Thymus (tissue), 11 donors: ENCODE measurements at regions not wholly inside any gene's neighbourhood (a gene's known extent, or its start where the extent isn't known, plus 50 kb on each side); places are given as distances from the start of the nearest gene placed in this dataset.

Experiments used
- DNase-seq, 9 donors: peaks; one replicate each; pipeline ENCODE4 v3.0.0-alpha.2; 2013; ENCODE audit warnings: low spot score in 9 of 9, low read depth in 6 of 9, missing footprints in 1 of 9
- H3K27ac ChIP-seq, 2 donors: one replicate each; pipeline ENCODE4 v1.5.1; 2013; ENCODE audit warnings: control low read depth in 1 of 2, low read depth in 1 of 2, low read length in 1 of 2, mild to moderate bottlenecking in 1 of 2, moderate library complexity in 1 of 2
- H3K27me3 ChIP-seq, 2 donors: one replicate each; pipeline ENCODE4 v1.5.1; 2013; ENCODE audit warnings: low read length in 1 of 2; ENCODE audit not compliant: control insufficient read depth in 2 of 2, insufficient read depth in 1 of 2
- H3K36me3 ChIP-seq, 2 donors: one replicate each; pipeline ENCODE4 v1.5.1; 2013; ENCODE audit warnings: low read length in 1 of 2, mild to moderate bottlenecking in 1 of 2, moderate library complexity in 1 of 2; ENCODE audit not compliant: control insufficient read depth in 2 of 2, insufficient read depth in 2 of 2
- H3K4me1 ChIP-seq, 2 donors: one replicate each; pipeline ENCODE4 v1.5.1; 2013; ENCODE audit warnings: low read length in 2 of 2; ENCODE audit not compliant: control insufficient read depth in 2 of 2, insufficient read depth in 2 of 2
- H3K4me3 ChIP-seq, 2 donors: one replicate each; pipeline ENCODE4 v1.5.1; 2013; ENCODE audit warnings: low read length in 2 of 2, control low read depth in 1 of 2, mild to moderate bottlenecking in 1 of 2
- H3K9me3 ChIP-seq, 2 donors: one replicate each; pipeline ENCODE4 v1.5.1; 2013; ENCODE audit warnings: low read length in 1 of 2, mild to moderate bottlenecking in 1 of 2; ENCODE audit not compliant: control insufficient read depth in 2 of 2, insufficient read depth in 1 of 2
- WGBS: extraction: QIAGEN DNeasy Blood & Tissue Kit; methylation state at CpG from one replicate; pipeline ENCODE4 v1.1.7; 2013; 5-methylcytosine and 5-hydroxymethylcytosine counted together
- donor health status: healthy.

GRCh38 chr1:103248417-103249102 is 140.2 kb upstream of the COL11A1 start:
- Histone ChIP-seq H3K9me3 (no peaks in the 10 kb centered on the region), H3K27ac (no peak overlapping the region)
- 92% methylated on average over 8 of the region's 8 CpGs for WGBS

GRCh38 chr1:103247517-103247916 is 139.2 kb upstream of the COL11A1 start:
- Histone ChIP-seq H3K27ac (no peak overlapping the region), H3K36me3 (no peaks in the 10 kb centered on the region)
- 43% methylated on average over 2 of the region's 2 CpGs for WGBS

More at GRCh38 chr1:103248417-103249102, 140.2 kb upstream of the COL11A1 start:
- Histone ChIP-seq H3K4me3 (no peak overlapping the region), H3K36me3 (no peaks in the 10 kb centered on the region), H3K4me1 (no peaks in the 10 kb centered on the region), H3K27me3 (no peaks in the 10 kb centered on the region)
- no peak for DNase-seq

GRCh38 chr1:103243481-103243880 is 135.2 kb upstream of the COL11A1 start:
- WGBS = 89% methylated on average over 1 of the region's 1 CpG
- no peaks in the 10 kb centered on the region for H3K9me3 ChIP-seq
- H3K4me1 ChIP-seq = no peaks in the 10 kb centered on the region

More at GRCh38 chr1:103247517-103247916, 139.2 kb upstream of the COL11A1 start:
- no peaks in the 10 kb centered on the region for H3K9me3 ChIP-seq
- no peak for DNase-seq
- H3K4me1 ChIP-seq = no peaks in the 10 kb centered on the region
- no peaks in the 10 kb centered on the region for H3K27me3 ChIP-seq
- no peak overlapping the region for H3K4me3 ChIP-seq

GRCh38 chr1:103239034-103239433 is 130.7 kb upstream of the COL11A1 start:
- no peaks in the 10 kb centered on the region for H3K27me3 ChIP-seq
- H3K36me3 ChIP-seq = no peaks in the 10 kb centered on the region
- H3K4me1 ChIP-seq = no peaks in the 10 kb centered on the region
- no peak overlapping the region for H3K27ac ChIP-seq
- no peaks in the 10 kb centered on the region for H3K9me3 ChIP-seq
- no peak for DNase-seq
- no peak overlapping the region for H3K4me3 ChIP-seq

More at GRCh38 chr1:103243481-103243880, 135.2 kb upstream of the COL11A1 start:
- Histone ChIP-seq H3K4me3 (no peak overlapping the region), H3K27ac (no peak overlapping the region), H3K27me3 (no peaks in the 10 kb centered on the region), H3K36me3 (no peaks in the 10 kb centered on the region)
- DNase-seq = no peak

- no peaks in the 10 kb centered on the region for H3K27me3 ChIP-seq
- no peaks in the 10 kb centered on the region for H3K36me3 ChIP-seq
- WGBS = 86% methylated on average over 4 of the region's 4 CpGs
- H3K27ac ChIP-seq = no peak overlapping the region
- DNase-seq = no peak
- no peaks in the 10 kb centered on the region for H3K9me3 ChIP-seq
- H3K4me1 ChIP-seq = no peaks in the 10 kb centered on the region
- no peak overlapping the region for H3K4me3 ChIP-seq
These were observed 121.7 kb upstream of the COL11A1 start for GRCh38 chr1:103230061-103230460.

- no peaks in the 10 kb centered on the region for H3K27me3 ChIP-seq
- no peaks in the 10 kb centered on the region for H3K4me1 ChIP-seq
- H3K4me3 ChIP-seq = no peak overlapping the region
- no peaks in the 10 kb centered on the region for H3K9me3 ChIP-seq
- 74% methylated on average over 1 of the region's 1 CpG for WGBS
- H3K27ac ChIP-seq = no peak overlapping the region
- no peak for DNase-seq
- no peaks in the 10 kb centered on the region for H3K36me3 ChIP-seq
These were observed 112.3 kb upstream of the COL11A1 start for GRCh38 chr1:103220631-103221041.

GRCh38 chr1:103218821-103219220 is 110.5 kb upstream of the COL11A1 start:
- H3K4me1 ChIP-seq = no peaks in the 10 kb centered on the region
- DNase-seq = no peak
- 47% methylated on average over 1 of the region's 1 CpG for WGBS
- H3K4me3 ChIP-seq = no peak overlapping the region
- H3K27ac ChIP-seq = no peak overlapping the region
- no peaks in the 10 kb centered on the region for H3K9me3 ChIP-seq
- H3K27me3 ChIP-seq = no peaks in the 10 kb centered on the region
- H3K36me3 ChIP-seq = no peaks in the 10 kb centered on the region

- no peak overlapping the region for H3K4me3 ChIP-seq
- no peaks in the 10 kb centered on the region for H3K36me3 ChIP-seq
- no peak overlapping the region for H3K27ac ChIP-seq
- no peak for DNase-seq
- no peaks in the 10 kb centered on the region for H3K4me1 ChIP-seq
- no peaks in the 10 kb centered on the region for H3K9me3 ChIP-seq
- H3K27me3 ChIP-seq = no peaks in the 10 kb centered on the region
These were observed 110.0 kb upstream of the COL11A1 start for GRCh38 chr1:103218369-103218768.

GRCh38 chr1:103211073-103211472 is 102.8 kb upstream of the COL11A1 start:
- no peak for DNase-seq
- WGBS = 88% methylated on average over 1 of the region's 1 CpG

More at GRCh38 chr1:103211073-103211472, 102.8 kb upstream of the COL11A1 start:
- Histone ChIP-seq H3K4me3 (no peak overlapping the region), H3K9me3 (no peaks in the 10 kb centered on the region), H3K4me1 (no peaks in the 10 kb centered on the region), H3K27me3 (no peaks in the 10 kb centered on the region), H3K36me3 (no peaks in the 10 kb centered on the region), H3K27ac (no peak overlapping the region)
